NT2/D1 (cell line): ENCODE measurements at regions not wholly inside any gene's neighbourhood (a gene's known extent, or its start where the extent isn't known, plus 50 kb on each side); places are given as distances from the start of the nearest gene placed in this dataset.

Source experiments
- SUZ12 ChIP-seq: IDR thresholded peaks from 2 replicates; pipeline ENCODE4 v1.6.1; 2011; ENCODE audit not compliant: insufficient read length, insufficient read depth; ENCODE audit errors: extremely low read depth
- YY1 ChIP-seq: IDR thresholded peaks from 2 replicates; pipeline ENCODE4 v1.6.1; 2011; ENCODE audit not compliant: insufficient read length, insufficient read depth

DNA sequence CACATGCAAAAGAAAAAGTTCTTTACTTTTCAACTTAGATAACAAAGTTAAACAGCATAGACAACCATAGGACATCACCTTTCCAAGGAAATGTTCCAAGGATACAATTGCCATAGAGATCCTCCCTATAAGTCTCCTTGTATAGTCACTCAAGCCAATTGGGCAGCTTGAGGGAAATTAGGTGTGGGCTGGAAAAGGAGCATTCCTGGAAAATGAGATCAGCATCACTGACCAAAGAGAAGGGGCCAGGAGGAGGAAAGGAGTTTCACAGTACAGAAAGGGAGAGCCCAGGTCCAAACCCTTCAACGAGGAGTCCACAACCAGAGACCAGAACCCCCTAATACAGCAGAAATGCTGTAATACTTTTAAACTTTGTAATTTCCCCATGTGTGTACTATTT is 91.5 kb upstream of the PPARGC1A start:
- TF ChIP-seq YY1 (no peak), SUZ12 (no peak)
